ENCODE measurements at regions not wholly inside any gene's neighbourhood (a gene's known extent, or its start where the extent isn't known, plus 50 kb on each side); places are given as distances from the start of the nearest gene placed in this dataset.

DNA sequence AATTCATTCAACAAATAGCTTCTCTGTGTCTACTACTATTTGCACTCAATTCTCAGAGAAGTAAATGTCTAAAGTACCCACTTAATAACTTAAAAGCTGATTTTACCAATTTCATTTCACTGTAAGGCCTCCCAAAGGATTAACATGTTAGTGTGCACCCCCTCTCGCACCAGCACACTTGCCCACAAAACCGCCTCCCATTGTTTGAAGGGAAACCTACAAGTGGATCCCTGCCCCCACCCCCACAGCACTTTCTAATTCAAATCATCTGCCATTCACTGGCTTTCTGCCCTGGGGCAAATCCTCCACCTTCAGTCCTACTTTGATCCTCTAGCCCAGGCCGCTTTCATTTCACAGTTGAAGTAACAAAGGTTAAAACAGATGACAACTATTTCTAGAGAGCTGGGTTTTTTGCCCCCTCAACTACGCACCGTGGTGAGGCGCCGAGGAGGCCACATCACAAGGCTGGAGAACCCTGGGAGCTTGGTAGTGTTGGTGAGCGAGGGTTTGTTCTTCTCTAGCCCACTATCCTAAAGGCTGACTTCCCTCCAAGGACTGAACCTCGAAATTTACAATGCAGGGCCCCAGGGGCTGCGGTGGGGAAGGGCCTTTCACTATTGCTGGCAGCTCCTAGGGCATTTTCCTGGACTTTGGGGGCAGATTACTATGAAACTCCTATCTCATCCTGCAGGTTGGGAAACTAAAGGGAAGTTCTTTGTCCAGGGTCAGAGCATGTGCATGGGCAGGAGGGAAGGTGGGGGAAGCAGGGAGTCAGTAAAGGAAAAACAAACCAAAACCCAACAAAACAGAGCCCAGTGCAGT is 517.4 kb upstream of the ZMIZ1 start:
- TF ChIP-seq, protein P1, sequence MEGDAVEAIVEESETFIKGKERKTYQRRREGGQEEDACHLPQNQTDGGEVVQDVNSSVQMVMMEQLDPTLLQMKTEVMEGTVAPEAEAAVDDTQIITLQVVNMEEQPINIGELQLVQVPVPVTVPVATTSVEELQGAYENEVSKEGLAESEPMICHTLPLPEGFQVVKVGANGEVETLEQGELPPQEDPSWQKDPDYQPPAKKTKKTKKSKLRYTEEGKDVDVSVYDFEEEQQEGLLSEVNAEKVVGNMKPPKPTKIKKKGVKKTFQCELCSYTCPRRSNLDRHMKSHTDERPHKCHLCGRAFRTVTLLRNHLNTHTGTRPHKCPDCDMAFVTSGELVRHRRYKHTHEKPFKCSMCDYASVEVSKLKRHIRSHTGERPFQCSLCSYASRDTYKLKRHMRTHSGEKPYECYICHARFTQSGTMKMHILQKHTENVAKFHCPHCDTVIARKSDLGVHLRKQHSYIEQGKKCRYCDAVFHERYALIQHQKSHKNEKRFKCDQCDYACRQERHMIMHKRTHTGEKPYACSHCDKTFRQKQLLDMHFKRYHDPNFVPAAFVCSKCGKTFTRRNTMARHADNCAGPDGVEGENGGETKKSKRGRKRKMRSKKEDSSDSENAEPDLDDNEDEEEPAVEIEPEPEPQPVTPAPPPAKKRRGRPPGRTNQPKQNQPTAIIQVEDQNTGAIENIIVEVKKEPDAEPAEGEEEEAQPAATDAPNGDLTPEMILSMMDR (IDR thresholded peaks at IDR 0.05; ENCODE audit: insufficient read depth, low read depth, low read length) = no peak
- DNase-seq (ENCODE audit: low read depth) = no peak
- H3K4me3 ChIP-seq (ENCODE audit: low read depth, low read length) = no peak overlapping the region

DNA sequence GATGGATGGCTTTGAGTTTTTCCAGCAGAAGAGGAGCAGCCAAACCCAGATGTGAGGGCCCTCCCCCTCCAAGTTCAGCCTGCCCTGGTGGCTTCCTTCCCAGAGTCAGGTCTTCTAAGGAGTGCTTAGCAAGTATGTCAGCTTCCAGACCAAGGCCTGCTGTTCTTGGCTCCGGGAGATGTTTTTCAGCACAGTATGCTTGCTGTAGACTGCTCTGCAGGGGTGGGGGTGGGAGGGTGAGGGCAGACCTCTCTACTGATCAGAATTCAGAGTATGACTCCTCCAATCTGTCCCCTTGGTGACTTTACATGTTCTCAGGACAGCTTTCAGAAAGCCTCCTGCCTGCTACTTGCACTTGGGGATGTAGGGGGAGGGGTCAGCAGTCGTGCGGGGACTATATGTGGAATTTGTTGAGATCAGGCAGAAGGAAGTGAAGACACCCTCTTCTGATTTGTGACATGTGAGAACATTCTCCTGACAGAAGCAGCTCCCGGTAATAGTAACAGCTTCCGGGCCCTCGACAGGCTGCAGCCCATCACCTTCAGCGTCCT is 516.4 kb upstream of the ZMIZ1 start:
- DNase-seq (ENCODE audit: low read depth) = no peak
- TF ChIP-seq, protein P1 (IDR thresholded peaks at IDR 0.05; ENCODE audit: insufficient read depth, low read depth, low read length) = no peak

DNA sequence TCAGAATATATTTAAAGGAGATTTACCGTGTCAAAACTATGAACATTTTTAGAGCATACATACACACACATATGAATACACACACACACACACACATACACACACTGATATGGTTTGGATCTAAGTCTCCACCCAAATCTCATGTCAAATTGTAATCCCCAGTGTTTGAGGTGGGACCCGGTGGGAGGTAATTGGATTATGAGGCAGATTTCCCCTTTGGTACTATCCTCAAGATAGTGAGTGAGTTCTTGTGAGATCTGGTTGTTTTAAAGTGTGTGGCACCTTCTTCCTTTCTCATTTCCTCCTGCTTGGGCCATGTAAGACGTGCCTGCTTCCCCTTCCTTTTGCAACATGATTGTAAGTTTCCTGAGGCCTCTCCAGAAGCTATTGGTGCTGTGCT is 515.0 kb upstream of the ZMIZ1 start:
- TF ChIP-seq, protein P1 (IDR thresholded peaks at IDR 0.05; ENCODE audit: insufficient read depth, low read depth, low read length) = no peak
- DNase-seq (ENCODE audit: low read depth) = no peak
- no peak overlapping the region for H3K4me3 ChIP-seq (ENCODE audit: low read depth, low read length)

More for the DNA sequence above, 516.4 kb upstream of the ZMIZ1 start:
- H3K4me3 ChIP-seq (ENCODE audit: low read depth, low read length) = no peak overlapping the region

DNA sequence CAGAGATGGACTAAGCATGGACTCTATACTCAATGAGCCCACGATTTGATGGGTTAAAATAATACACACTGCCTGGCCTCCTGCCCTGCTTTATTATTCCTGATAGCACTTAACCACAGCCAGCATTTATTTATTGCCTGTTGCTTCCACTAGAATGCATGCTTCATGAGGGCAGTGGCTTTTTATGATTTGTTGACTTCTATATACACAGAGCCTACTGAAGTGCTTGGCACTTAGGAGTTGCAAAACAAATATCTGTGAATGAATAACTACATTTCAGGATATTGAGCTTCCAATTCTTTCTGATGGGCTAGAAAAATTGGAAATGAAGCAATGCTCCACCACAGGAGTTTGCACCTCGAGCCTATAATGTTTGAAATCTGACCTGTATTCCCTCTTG is 513.6 kb upstream of the ZMIZ1 start:
- TF ChIP-seq, protein P1 (IDR thresholded peaks at IDR 0.05; ENCODE audit: insufficient read depth, low read depth, low read length) = no peak
- H3K4me3 ChIP-seq (ENCODE audit: low read depth, low read length) = no peak overlapping the region
- DNase-seq (ENCODE audit: low read depth) = no peak

DNA sequence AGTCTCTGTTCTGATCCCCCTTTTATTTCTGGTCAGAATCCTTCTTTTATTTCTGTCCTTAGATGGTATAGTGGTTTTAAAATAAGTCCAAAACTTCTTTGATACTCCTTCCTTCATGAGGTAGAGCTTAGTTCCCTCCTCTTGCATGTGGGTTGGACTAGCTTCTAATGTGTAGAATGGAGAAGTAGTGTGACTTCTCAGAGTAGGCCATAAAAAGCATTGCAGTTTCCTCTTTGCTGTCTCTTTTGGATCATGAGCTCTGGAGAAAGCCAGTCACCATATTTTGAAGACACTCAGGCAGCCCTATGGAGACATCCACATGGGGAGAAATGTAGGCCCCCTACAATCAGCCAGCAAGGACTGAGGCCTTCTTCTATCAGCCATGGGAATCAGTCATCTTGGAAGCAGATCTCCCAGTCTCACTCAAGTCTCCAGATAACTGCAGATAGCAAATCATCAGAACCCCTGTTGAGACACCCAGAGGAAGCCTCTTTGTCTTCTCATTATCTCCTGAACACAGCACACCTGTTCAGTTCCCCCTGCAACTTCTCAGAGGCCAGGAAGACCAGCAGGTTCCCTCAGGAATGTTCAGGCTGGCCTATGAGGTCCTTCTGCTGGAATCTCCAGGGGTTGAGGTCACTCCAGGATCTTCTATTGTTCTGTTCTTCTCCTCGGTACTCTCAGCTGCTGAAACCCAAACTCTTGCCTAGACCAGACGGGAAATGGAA is 511.9 kb upstream of the ZMIZ1 start:
- TF ChIP-seq, protein P1 (IDR thresholded peaks at IDR 0.05; ENCODE audit: insufficient read depth, low read depth, low read length) = no peak
- DNase-seq (ENCODE audit: low read depth) = no peak
- H3K4me3 ChIP-seq (ENCODE audit: low read depth, low read length) = no peak overlapping the region

DNA sequence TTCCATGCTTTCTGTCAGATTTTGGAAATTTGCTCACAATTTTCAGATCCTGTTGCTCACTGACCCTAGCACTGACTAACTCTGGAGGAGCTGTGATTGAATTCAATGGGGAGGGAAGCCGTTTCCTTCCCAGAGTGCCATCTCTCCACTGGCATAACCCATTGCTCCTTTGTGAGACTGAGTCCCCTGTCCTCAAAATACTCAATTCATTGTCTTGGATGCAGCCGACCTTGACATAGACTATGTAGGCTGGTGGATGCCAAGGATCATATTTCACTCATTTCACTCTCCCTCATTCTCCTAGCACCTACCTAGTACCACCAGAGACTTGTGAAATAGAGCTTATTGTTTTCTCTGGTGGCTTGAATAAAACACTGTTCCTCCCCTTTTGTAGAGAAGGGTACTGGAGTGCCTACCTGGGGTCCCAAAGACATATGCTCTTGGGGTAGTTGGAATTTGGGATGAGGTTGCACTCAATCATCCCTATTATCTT is 511.3 kb upstream of the ZMIZ1 start:
- H3K4me3 ChIP-seq (ENCODE audit: low read depth, low read length) = no peak overlapping the region
- TF ChIP-seq, protein P1 (IDR thresholded peaks at IDR 0.05; ENCODE audit: insufficient read depth, low read depth, low read length) = no peak

More for the DNA sequence above, 511.3 kb upstream of the ZMIZ1 start:
- no peak for DNase-seq (ENCODE audit: low read depth)

Data from fibroblast of villous mesenchyme (primary cell).